ENCODE measurements at regions not wholly inside any gene's neighbourhood (a gene's known extent, or its start where the extent isn't known, plus 50 kb on each side); places are given as distances from the start of the nearest gene placed in this dataset.
A peak's percentile ranks its signal among the peaks of the same experiment; 100 is the strongest.

DNA sequence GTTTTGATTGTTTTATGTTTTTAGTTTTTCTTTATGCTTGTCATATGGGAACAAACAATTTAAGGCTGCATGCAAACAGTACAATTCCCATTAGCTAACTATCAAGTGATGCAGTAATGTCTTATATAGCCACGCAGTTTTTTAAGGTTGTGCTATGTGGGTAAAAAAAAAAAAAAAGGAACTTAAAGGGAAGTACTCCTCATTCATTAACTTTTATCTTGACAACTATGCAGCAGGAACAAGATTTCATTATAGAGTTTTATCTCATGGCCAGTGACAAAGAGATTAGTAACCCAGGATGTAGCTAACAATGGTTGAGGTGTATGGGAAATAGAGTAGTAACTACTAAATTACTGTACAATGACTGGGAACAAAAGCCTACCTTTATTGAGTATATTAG is 1008.2 kb upstream of the CDH9 start:
- no peak for DNase-seq (ENCODE audit: low spot score)
- TF ChIP-seq, protein P1, sequence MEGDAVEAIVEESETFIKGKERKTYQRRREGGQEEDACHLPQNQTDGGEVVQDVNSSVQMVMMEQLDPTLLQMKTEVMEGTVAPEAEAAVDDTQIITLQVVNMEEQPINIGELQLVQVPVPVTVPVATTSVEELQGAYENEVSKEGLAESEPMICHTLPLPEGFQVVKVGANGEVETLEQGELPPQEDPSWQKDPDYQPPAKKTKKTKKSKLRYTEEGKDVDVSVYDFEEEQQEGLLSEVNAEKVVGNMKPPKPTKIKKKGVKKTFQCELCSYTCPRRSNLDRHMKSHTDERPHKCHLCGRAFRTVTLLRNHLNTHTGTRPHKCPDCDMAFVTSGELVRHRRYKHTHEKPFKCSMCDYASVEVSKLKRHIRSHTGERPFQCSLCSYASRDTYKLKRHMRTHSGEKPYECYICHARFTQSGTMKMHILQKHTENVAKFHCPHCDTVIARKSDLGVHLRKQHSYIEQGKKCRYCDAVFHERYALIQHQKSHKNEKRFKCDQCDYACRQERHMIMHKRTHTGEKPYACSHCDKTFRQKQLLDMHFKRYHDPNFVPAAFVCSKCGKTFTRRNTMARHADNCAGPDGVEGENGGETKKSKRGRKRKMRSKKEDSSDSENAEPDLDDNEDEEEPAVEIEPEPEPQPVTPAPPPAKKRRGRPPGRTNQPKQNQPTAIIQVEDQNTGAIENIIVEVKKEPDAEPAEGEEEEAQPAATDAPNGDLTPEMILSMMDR (IDR thresholded peaks at IDR 0.05; ENCODE audit: extremely low read depth, missing control alignments): no peak

DNA sequence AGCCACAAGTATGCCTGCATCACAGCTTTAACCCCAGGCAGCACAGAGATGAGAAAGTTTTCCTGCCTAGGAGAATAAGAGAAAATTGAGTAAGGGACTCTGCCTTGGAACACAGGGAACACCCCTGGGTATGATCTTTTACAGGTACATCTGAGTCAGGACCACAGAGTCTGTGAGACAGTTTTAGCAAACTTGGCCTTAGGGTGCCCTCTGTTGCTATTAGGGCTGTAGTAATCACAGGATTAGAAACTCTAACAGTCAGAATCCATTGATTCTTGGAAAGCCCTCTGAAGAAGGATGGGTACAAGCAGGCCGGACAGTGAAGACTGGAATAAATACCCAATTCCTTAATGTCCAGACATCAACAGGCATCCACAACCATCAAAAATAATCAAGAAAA is 989.5 kb upstream of the CDH9 start:
- DNase-seq (ENCODE audit: low spot score): no peak
- TF ChIP-seq, protein P1 (IDR thresholded peaks at IDR 0.05; ENCODE audit: extremely low read depth, missing control alignments): no peak

DNA sequence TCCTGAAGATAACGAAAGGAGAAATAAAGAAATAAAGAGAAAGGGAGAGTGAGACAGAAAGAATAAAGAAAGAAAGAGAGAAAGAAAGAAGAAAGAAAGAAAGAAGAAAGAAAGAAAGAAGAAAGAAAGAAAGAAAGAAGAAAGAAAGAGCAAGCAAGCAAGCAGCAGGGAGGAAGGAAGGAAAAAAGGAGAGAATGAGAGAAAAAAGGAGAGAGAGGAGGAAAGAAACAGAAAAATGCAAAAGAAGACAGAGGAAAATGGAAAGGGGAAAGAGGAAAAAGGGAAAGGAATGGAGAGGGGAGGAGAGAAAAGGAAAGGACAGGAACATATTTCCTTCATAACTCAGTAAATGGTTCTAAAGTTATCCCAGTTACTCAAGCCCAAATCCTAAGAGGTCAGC is 978.8 kb upstream of the CDH9 start:
- TF ChIP-seq, protein P1 (IDR thresholded peaks at IDR 0.05; ENCODE audit: extremely low read depth, missing control alignments): no peak
- DNase-seq (ENCODE audit: low spot score): no peak

DNA sequence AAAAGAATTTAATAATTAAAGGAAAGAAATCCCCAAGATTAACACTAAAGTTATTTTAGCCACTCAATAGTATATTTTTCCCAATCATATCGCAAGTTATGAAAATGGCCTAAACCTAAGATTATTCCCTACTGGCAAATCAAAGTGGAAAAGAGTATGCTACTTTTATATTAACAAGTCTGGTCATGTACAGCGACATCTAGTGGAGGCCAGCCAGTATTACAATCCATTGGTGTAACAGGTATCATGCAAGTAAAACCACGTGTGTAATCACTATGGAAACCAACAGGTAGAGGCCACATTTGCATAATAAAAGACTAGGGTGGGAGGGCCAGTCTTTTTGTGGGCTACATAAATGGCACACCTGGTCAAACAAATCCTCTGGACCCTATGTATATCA is 976.4 kb upstream of the CDH9 start:
- DNase-seq (ENCODE audit: low spot score): no peak
- TF ChIP-seq, protein P1 (IDR thresholded peaks at IDR 0.05; ENCODE audit: extremely low read depth, missing control alignments): peak; percentile 25

DNA sequence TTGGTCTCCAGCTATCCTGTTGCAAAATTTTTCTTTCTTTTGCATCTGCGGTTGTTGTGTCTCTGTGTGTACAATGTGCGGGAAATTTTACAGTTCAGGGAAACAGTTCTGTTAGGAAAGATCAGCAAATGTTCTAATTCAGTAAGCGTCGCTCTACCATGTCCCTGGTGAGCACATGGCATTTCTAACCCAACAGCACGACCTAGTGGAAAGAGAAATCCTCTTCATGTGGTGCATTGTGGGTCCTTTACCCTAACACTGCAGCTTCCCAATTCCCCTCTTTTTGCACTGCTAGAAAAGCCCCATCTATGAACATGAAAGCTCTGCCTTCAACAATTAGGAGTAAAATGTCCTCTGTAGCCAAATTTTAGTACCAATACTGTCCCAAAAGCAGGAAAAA is 974.2 kb upstream of the CDH9 start:
- TF ChIP-seq, protein P1 (IDR thresholded peaks at IDR 0.05; ENCODE audit: extremely low read depth, missing control alignments): no peak
- no peak for DNase-seq (ENCODE audit: low spot score)

DNA sequence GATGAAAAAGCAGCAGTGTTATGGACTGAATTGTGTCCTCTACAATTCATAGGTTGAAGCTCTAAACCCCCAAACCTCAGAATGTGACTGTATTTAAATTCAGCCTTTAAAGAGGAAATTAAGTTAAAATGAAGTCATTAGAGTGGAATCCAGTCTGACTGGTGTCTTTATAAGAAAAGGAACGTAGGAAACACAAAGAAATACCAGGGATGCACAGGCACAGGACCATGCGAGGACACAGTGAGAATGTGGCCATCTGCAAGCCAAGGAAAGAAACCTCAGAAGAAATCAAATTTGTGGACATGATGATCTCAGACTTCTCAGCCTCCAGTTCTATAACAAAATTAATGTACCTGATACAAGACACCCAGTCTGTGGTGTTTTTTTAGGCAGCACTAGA is 971.2 kb upstream of the CDH9 start:
- DNase-seq (ENCODE audit: low spot score): no peak
- TF ChIP-seq, protein P1 (IDR thresholded peaks at IDR 0.05; ENCODE audit: extremely low read depth, missing control alignments): no peak

DNA sequence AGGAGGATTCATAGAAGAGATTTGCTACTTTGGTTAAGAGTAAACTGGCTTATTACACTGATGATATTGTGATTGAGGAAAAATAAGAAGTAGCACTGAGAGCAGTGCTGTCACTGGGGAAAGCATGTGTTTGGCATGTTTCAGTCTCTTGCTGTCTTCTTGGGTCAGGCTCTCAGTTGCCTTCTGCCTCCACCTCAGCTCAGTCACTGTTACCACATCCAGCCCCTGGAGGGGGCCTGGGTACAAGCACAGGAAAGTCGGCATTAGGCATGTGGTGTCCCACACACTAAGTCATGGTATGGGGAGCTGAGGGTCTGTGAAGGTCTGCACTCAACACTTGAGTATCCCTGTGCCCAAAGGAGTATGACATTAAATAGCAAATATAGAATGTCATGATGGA is 958.3 kb upstream of the CDH9 start:
- TF ChIP-seq, protein P1 (IDR thresholded peaks at IDR 0.05; ENCODE audit: extremely low read depth, missing control alignments): no peak
- DNase-seq (ENCODE audit: low spot score): no peak
